ENCODE measurements at regions not wholly inside any gene's neighbourhood (a gene's known extent, or its start where the extent isn't known, plus 50 kb on each side); places are given as distances from the start of the nearest gene placed in this dataset.

DNA sequence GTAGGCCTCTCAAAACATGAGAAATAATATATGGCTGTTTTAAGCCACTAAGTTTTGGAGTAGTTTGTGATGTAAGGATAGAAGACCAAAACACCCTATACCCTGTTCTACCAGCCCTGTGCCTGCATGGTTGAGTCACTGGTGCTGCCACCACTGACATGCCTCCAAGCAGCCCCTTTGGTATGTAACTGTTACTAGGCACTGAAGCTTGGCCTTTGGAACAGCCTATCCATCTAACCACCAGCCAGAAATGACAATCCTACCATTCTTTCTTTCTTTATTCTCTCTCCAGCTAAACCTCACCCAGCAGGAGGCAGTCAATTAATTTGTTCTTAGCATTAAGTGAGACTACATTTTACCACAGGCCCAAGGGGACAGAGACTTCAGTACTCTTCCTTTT is 240.3 kb downstream of the MSRB3 start:
- TF ChIP-seq CTCF (IDR thresholded peaks at IDR 0.05) (no peak), POLR2A (IDR thresholded peaks at IDR 0.05; ENCODE audit: low read depth) (no peak), EP300 (IDR thresholded peaks at IDR 0.05) (no peak), POLR2AphosphoS5 (IDR thresholded peaks at IDR 0.05) (no peak)
